HepG2 (cell line): ENCODE measurements at regions not wholly inside any gene's neighbourhood (a gene's known extent, or its start where the extent isn't known, plus 50 kb on each side); places are given as distances from the start of the nearest gene placed in this dataset.

Source experiments
- ATAC-seq: fragments of 200-7000 bp; cut with Tn5 transposase; 3 replicates; pipeline ENCODE4 v1.9.1; 2020; ENCODE audit warnings: mild to moderate bottlenecking, moderate library complexity
- BruUV-seq: library from RNA; stranded (reverse); fragments of 400-500 nt; replicated peaks from 2 replicates; lab custom pipeline; 2021; lab: Mats Ljungman, UMichigan
- CTCF ChIA-PET: fragments of 300-600 bp; formaldehyde crosslinking; extraction: SDS; loops from one replicate; lab custom pipeline; 2021; ENCODE audit warnings: low total read pairs, inconsistent platforms, low intra/inter-chr PET ratio; lab: Yijun Ruan, JAX
- POLR2A ChIA-PET: fragments of 350-600 bp; sonication (Branson Sonifier 250); formaldehyde crosslinking; loops from one replicate; lab custom pipeline; 2020; ENCODE audit warnings: antibody characterized with exemption, inconsistent platforms; lab: Yijun Ruan, JAX
- DNase-seq: peaks from one replicate; pipeline ENCODE4 v3.0.0-alpha.2; 2015; ENCODE audit warnings: low spot score
- FAIRE-seq: peaks from 3 replicates; lab custom pipeline; 2011; peaks lifted over from hg19 to GRCh38; lab: Jason Lieb, UNC
- H2AFZ ChIP-seq: one replicate; pipeline ENCODE4 v1.6.1; 2011; ENCODE audit warnings: low read length, inconsistent platforms
- H3K27ac ChIP-seq: fragments of 300-600 bp; 3 replicates; pipeline ENCODE4 v1.8.0; 2011; ENCODE audit warnings: mixed run types, mild to moderate bottlenecking, mixed read lengths, low read length, inconsistent platforms; ENCODE audit not compliant: insufficient read depth; ENCODE audit errors: extremely low read length
- H3K27me3 ChIP-seq, 2 experiments: fragments of 200-600 bp in 1 of 2; 2 replicates in 1 of 2; 3 replicates in 1 of 2; pipeline versions ENCODE4 v1.6.0 to v1.8.0; 2011; ENCODE audit warnings: low read length in 2 of 2, mild to moderate bottlenecking in 2 of 2, moderate library complexity in 2 of 2, inconsistent platforms in 1 of 2; ENCODE audit not compliant: insufficient read depth in 2 of 2, control insufficient read depth in 1 of 2
- H3K36me3 ChIP-seq, 2 experiments: fragments of 200-600 bp in 1 of 2; replicated peaks in 1 of 2; 2 replicates in 1 of 2; 3 replicates in 1 of 2; pipeline versions ENCODE4 v1.5.1 to v1.8.0; 2011; ENCODE audit warnings: low read length in 2 of 2, inconsistent platforms in 1 of 2; ENCODE audit not compliant: insufficient read depth in 2 of 2, control insufficient read depth in 1 of 2
- H3K4me1 ChIP-seq: 2 replicates; pipeline ENCODE4 v1.5.1; 2012; ENCODE audit warnings: low read length, inconsistent platforms; ENCODE audit not compliant: insufficient read depth
- H3K4me2 ChIP-seq: 2 replicates; pipeline ENCODE4 v1.6.0; 2011; ENCODE audit warnings: low read depth, low read length, inconsistent platforms
- H3K4me3 ChIP-seq, 3 experiments: fragments of 200-600 bp in 1 of 3; sonication (generic), shearing (Covaris generic) in 1 of 3; replicated peaks in 1 of 3; 2 replicates each; pipeline ENCODE4 v1.5.1; 2011 to 2016; ENCODE audit warnings: low read length in 3 of 3, inconsistent platforms in 2 of 3, low read depth in 2 of 3, mild to moderate bottlenecking in 2 of 3, control low read depth in 1 of 3, mixed read lengths in 1 of 3; ENCODE audit not compliant: insufficient read depth in 1 of 3
- H3K79me2 ChIP-seq: one replicate; pipeline ENCODE4 v1.6.1; 2011; ENCODE audit warnings: low read length, inconsistent platforms; ENCODE audit not compliant: insufficient read depth
- H3K9ac ChIP-seq: 2 replicates; pipeline ENCODE4 v1.6.0; 2011; ENCODE audit warnings: mild to moderate bottlenecking, low read depth, low read length, inconsistent platforms; ENCODE audit not compliant: insufficient read depth
- H3K9me3 ChIP-seq: 2 replicates; pipeline ENCODE4 v1.5.1; 2012; ENCODE audit warnings: mild to moderate bottlenecking, low read length
- H4K20me1 ChIP-seq: 2 replicates; pipeline ENCODE4 v1.6.0; 2011; ENCODE audit warnings: inconsistent platforms, mild to moderate bottlenecking, low read length, moderate library complexity; ENCODE audit not compliant: insufficient read depth
- ATF3 ChIP-seq: sonication (generic); formaldehyde crosslinking; IDR thresholded peaks from 2 replicates; pipeline ENCODE4 v1.4.0; 2020; ENCODE audit warnings: missing genetic modification reagents
- CBX5 ChIP-seq: sonication (generic); formaldehyde crosslinking; IDR thresholded peaks from 2 replicates; pipeline ENCODE4 v1.4.0; 2020; ENCODE audit warnings: missing genetic modification reagents, borderline replicate concordance
- MAFF ChIP-seq: IDR thresholded peaks from 2 replicates; pipeline ENCODE4 v1.6.1; 2011; ENCODE audit warnings: low read depth, low read length, improper control_type of control experiment
- MAFK ChIP-seq, 2 experiments: IDR thresholded peaks in 1 of 2; conservative IDR thresholded peaks in 1 of 2; 2 replicates each; pipeline ENCODE4 v1.6.1; 2011; ENCODE audit warnings: improper control_type of control experiment in 2 of 2, low read length in 2 of 2
- SATB2 ChIP-seq: sonication (generic); formaldehyde crosslinking; IDR thresholded peaks from 2 replicates; pipeline ENCODE4 v1.5.0; 2020; ENCODE audit warnings: missing genetic modification reagents
- WGBS: methylation state at CpG from one replicate; pipeline ENCODE4 v1.1.6; 2017; ENCODE audit warnings: low lambda C conversion rate; 5-methylcytosine and 5-hydroxymethylcytosine counted together
- in situ Hi-C: cut with HindIII; loops from 2 replicates; pipeline ENCODE4 v1.10.0; 2017; ENCODE audit warnings: low pct_unique_long_range_greater_than_20kb; ENCODE audit not compliant: extremely low pct_ligation_motif_present
- intact Hi-C: fragments of 100-400 bp; cut with micrococcal nuclease; formaldehyde crosslinking; loops from one replicate; pipeline ENCODE4 v1.10.0; 2022; ENCODE audit not compliant: unreplicated experiment
- TF ChIP-seq, protein P1 (sequence below): sonication (generic); formaldehyde crosslinking; IDR thresholded peaks from 2 replicates; pipeline ENCODE4 v1.4.0; 2020; ENCODE audit warnings: mild to moderate bottlenecking, missing genetic modification reagents, borderline replicate concordance

DNA sequence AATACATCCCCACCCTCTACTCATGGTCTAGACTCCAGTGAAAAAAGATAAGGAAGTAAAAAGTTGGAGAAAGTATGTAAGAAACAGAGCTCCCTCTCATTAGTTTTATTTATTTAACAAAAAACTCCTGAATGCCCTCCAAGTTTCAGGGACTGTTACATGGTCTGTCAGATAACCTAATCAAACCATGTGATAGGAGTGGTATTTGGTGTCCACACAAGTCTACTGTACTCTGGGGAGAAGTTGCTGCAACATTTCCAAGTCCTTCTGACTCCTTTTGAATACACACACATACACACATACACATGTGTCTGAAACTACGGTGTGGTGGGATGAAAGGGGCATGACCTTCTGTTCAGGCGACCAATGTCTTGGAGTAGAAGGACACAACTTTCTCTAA lies 320.0 kb downstream of the ADGRG6 start (continued):
- TF ChIP-seq, protein P1, sequence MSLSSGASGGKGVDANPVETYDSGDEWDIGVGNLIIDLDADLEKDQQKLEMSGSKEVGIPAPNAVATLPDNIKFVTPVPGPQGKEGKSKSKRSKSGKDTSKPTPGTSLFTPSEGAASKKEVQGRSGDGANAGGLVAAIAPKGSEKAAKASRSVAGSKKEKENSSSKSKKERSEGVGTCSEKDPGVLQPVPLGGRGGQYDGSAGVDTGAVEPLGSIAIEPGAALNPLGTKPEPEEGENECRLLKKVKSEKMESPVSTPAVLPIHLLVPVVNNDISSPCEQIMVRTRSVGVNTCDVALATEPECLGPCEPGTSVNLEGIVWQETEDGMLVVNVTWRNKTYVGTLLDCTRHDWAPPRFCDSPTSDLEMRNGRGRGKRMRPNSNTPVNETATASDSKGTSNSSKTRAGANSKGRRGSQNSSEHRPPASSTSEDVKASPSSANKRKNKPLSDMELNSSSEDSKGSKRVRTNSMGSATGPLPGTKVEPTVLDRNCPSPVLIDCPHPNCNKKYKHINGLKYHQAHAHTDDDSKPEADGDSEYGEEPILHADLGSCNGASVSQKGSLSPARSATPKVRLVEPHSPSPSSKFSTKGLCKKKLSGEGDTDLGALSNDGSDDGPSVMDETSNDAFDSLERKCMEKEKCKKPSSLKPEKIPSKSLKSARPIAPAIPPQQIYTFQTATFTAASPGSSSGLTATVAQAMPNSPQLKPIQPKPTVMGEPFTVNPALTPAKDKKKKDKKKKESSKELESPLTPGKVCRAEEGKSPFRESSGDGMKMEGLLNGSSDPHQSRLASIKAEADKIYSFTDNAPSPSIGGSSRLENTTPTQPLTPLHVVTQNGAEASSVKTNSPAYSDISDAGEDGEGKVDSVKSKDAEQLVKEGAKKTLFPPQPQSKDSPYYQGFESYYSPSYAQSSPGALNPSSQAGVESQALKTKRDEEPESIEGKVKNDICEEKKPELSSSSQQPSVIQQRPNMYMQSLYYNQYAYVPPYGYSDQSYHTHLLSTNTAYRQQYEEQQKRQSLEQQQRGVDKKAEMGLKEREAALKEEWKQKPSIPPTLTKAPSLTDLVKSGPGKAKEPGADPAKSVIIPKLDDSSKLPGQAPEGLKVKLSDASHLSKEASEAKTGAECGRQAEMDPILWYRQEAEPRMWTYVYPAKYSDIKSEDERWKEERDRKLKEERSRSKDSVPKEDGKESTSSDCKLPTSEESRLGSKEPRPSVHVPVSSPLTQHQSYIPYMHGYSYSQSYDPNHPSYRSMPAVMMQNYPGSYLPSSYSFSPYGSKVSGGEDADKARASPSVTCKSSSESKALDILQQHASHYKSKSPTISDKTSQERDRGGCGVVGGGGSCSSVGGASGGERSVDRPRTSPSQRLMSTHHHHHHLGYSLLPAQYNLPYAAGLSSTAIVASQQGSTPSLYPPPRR: no peak

- H3K4me1 ChIP-seq: no peaks in the 10 kb centered on the region
- intact Hi-C loops: no loop called here
- no peak overlapping the region for H2AFZ ChIP-seq
- TF ChIP-seq MAFF: peak; percentile 82
- TF ChIP-seq ATF3 (CRISPR knock-in tag): no peak
- TF ChIP-seq SATB2 (CRISPR knock-in tag): no peak
- TF ChIP-seq CBX5 (CRISPR knock-in tag): no peak
- peak; percentile 74 to 89 for TF ChIP-seq MAFK (conservative IDR thresholded peaks at IDR 0.05 in 1 of 2, IDR thresholded peaks at IDR 0.05 in 1 of 2; ENCODE audit: low read length in 2 of 2)
- TF ChIP-seq, all 625 proteins: peak for 2
- ATAC-seq (no peak), FAIRE-seq (no peak), DNase-seq (no peak)
- no peaks in the 10 kb centered on the region for H3K9me3 ChIP-seq
- 63% methylated on average over 2 of the region's 2 CpGs for WGBS
- POLR2A ChIA-PET: no interaction called here
- no peaks in the 10 kb centered on the region for H3K36me3 ChIP-seq
- H3K27me3 ChIP-seq: 0 out of 5 replicates have a peak, but pooled peaks cover 0 to 3% of the 10 kb centered on the region in 2 experiments
- CTCF ChIA-PET: no interaction called here
- no peaks in the 10 kb centered on the region for H3K79me2 ChIP-seq
- no peak overlapping the region for H3K4me3 ChIP-seq
- H3K9ac ChIP-seq: no peak overlapping the region
- H4K20me1 ChIP-seq: no peaks in the 10 kb centered on the region
- in situ Hi-C loops: no loop called here
- H3K4me2 ChIP-seq: no peak overlapping the region
- no peak overlapping the region for H3K27ac ChIP-seq
- BruUV-seq: no TSS peak
Measured at GRCh38 chr6:142624978-142625715, 319.8 kb downstream of the HIVEP2 start.
